ENCODE measurements at regions not wholly inside any gene's neighbourhood (a gene's known extent, or its start where the extent isn't known, plus 50 kb on each side); places are given as distances from the start of the nearest gene placed in this dataset.

- no peak for DNase-seq (ENCODE audit: low spot score)
- Histone ChIP-seq H3K9me3 (ENCODE audit: low read depth, low read length, poor library complexity, severe bottlenecking) (no peaks in the 10 kb centered on the region), H3K36me3 (ENCODE audit: insufficient read depth, low read length, poor library complexity, severe bottlenecking) (no peaks in the 10 kb centered on the region), H3K4me1 (ENCODE audit: insufficient read depth, low read length, poor library complexity, severe bottlenecking) (no peaks in the 10 kb centered on the region), H3K27ac (ENCODE audit: low read depth, low read length, poor library complexity, severe bottlenecking) (no peak overlapping the region), H3K4me3 (ENCODE audit: low read depth, low read length, poor library complexity, severe bottlenecking) (no peak overlapping the region), H3K27me3 (replicated peaks; ENCODE audit: insufficient read depth, low read depth, low read length, poor library complexity) (no peaks in the 10 kb centered on the region)
- BruUV-seq (replicated peaks) = no TSS peak
- TF ChIP-seq, protein P1, sequence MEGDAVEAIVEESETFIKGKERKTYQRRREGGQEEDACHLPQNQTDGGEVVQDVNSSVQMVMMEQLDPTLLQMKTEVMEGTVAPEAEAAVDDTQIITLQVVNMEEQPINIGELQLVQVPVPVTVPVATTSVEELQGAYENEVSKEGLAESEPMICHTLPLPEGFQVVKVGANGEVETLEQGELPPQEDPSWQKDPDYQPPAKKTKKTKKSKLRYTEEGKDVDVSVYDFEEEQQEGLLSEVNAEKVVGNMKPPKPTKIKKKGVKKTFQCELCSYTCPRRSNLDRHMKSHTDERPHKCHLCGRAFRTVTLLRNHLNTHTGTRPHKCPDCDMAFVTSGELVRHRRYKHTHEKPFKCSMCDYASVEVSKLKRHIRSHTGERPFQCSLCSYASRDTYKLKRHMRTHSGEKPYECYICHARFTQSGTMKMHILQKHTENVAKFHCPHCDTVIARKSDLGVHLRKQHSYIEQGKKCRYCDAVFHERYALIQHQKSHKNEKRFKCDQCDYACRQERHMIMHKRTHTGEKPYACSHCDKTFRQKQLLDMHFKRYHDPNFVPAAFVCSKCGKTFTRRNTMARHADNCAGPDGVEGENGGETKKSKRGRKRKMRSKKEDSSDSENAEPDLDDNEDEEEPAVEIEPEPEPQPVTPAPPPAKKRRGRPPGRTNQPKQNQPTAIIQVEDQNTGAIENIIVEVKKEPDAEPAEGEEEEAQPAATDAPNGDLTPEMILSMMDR (conservative IDR thresholded peaks at IDR 0.05; ENCODE audit: low read depth, low read length) = no peak
- TF ChIP-seq EZH2 (IDR thresholded peaks at IDR 0.05; ENCODE audit: borderline replicate concordance, low read depth, low read length, poor library complexity, severe bottlenecking) = no peak
- POLR2A ChIA-PET (ENCODE audit: low non-redundant PET) = no interaction called here
- intact Hi-C loops (cut with micrococcal nuclease; ENCODE audit: unreplicated experiment) = no loop called here
- CTCF ChIA-PET = no interaction called here
Measured at GRCh38 chr18:60698901-60699300, 326.3 kb upstream of the MC4R start.

DNA sequence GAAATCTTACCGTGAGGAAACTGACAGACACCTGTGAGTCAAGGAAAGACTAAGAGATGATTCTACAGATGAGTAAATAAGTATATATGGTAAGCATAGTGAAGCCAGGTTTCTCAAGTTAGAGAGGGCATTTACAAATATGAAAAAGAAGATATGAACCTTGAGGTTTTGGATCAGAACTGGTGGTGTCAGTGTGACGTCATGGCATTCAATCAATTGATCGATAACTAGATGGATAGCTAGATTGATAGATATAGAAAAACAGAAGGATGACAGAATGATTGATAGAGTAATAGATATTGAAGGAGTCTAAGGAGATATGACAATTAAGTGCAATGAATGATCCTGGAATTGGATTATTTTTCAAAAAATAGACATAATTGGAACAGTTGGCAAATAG is 350.2 kb upstream of the MC4R start:
- Histone ChIP-seq H3K4me1 (ENCODE audit: insufficient read depth, low read length, poor library complexity, severe bottlenecking) (no peaks in the 10 kb centered on the region), H3K9me3 (ENCODE audit: low read depth, low read length, poor library complexity, severe bottlenecking) (no peaks in the 10 kb centered on the region), H3K27me3 (replicated peaks; ENCODE audit: insufficient read depth, low read depth, low read length, poor library complexity) (no peaks in the 10 kb centered on the region), H3K4me3 (ENCODE audit: low read depth, low read length, poor library complexity, severe bottlenecking) (no peak overlapping the region), H3K36me3 (ENCODE audit: insufficient read depth, low read length, poor library complexity, severe bottlenecking) (no peaks in the 10 kb centered on the region), H3K27ac (ENCODE audit: low read depth, low read length, poor library complexity, severe bottlenecking) (no peak overlapping the region)
- DNase-seq (ENCODE audit: low spot score) = no peak
- no peak for TF ChIP-seq EZH2 (IDR thresholded peaks at IDR 0.05; ENCODE audit: borderline replicate concordance, low read depth, low read length, poor library complexity, severe bottlenecking)
- TF ChIP-seq, protein P1 (conservative IDR thresholded peaks at IDR 0.05; ENCODE audit: low read depth, low read length) = no peak
- CTCF ChIA-PET = no interaction called here
- intact Hi-C loops (cut with micrococcal nuclease; ENCODE audit: unreplicated experiment) = no loop called here
- no TSS peak for BruUV-seq (replicated peaks)
- POLR2A ChIA-PET (ENCODE audit: low non-redundant PET) = no interaction called here

DNA sequence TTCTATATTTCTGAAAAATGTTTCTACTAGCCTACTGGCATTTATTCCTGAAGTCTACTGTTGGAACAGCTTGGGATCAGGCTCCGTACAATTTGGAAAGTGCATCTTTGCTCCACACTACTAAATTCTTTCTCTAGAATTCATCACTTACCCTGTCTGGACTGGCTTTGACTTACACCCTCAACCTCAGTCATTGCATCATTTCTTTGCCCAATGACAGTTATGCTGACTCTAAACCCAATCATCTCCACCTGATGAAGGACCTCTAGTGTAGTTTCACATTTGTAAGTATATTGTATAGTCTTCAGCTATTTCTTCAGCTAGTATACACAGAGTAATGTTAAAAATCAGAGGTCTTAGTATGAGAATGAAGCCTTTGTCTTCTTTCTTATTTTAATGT is 359.6 kb upstream of the MC4R start:
- Histone ChIP-seq H3K27ac (ENCODE audit: low read depth, low read length, poor library complexity, severe bottlenecking) (no peak overlapping the region), H3K27me3 (replicated peaks; ENCODE audit: insufficient read depth, low read depth, low read length, poor library complexity) (no peaks in the 10 kb centered on the region), H3K4me3 (ENCODE audit: low read depth, low read length, poor library complexity, severe bottlenecking) (no peak overlapping the region), H3K9me3 (ENCODE audit: low read depth, low read length, poor library complexity, severe bottlenecking) (no peaks in the 10 kb centered on the region), H3K4me1 (ENCODE audit: insufficient read depth, low read length, poor library complexity, severe bottlenecking) (no peaks in the 10 kb centered on the region), H3K36me3 (ENCODE audit: insufficient read depth, low read length, poor library complexity, severe bottlenecking) (no peaks in the 10 kb centered on the region)
- ChIA-PET CTCF (no interaction called here), POLR2A (ENCODE audit: low non-redundant PET) (no interaction called here)
- DNase-seq (ENCODE audit: low spot score) = no peak
- intact Hi-C loops (cut with micrococcal nuclease; ENCODE audit: unreplicated experiment) = no loop called here
- TF ChIP-seq, protein P1 (conservative IDR thresholded peaks at IDR 0.05; ENCODE audit: low read depth, low read length) = no peak
- no peak for TF ChIP-seq EZH2 (IDR thresholded peaks at IDR 0.05; ENCODE audit: borderline replicate concordance, low read depth, low read length, poor library complexity, severe bottlenecking)
- BruUV-seq (replicated peaks) = no TSS peak

Data from A673 (cell line).